Transverse colon (tissue), 4 donors: ENCODE measurements at regions not wholly inside any gene's neighbourhood (a gene's known extent, or its start where the extent isn't known, plus 50 kb on each side); places are given as distances from the start of the nearest gene placed in this dataset.

Experiments
- DNase-seq: peaks from one replicate; pipeline ENCODE4 v3.0.0-alpha.2; 2019
- H3K27ac ChIP-seq, 4 donors: fragments of 200-600 bp; sonication (generic); 2 replicates each; pipeline ENCODE4 v1.5.1; 2016 to 2018; ENCODE audit warnings: inconsistent platforms in 4 of 4
- H3K27me3 ChIP-seq: fragments of 200-600 bp; sonication (generic); 2 replicates; pipeline ENCODE4 v1.5.1; 2017; ENCODE audit warnings: inconsistent platforms
- H3K36me3 ChIP-seq, 4 donors: fragments of 200-600 bp; sonication (generic); 2 replicates each; pipeline ENCODE4 v1.5.1; 2017 to 2019; ENCODE audit warnings: inconsistent platforms in 4 of 4
- H3K4me1 ChIP-seq, 4 donors: fragments of 200-600 bp; sonication (generic); 2 replicates each; pipeline ENCODE4 v1.5.1; 2017 to 2020; ENCODE audit warnings: inconsistent platforms in 4 of 4
- H3K4me3 ChIP-seq, 4 donors: fragments of 200-600 bp; sonication (generic); 1 replicate in 1 of 4; 2 replicates in 3 of 4; pipeline versions ENCODE4 v1.5.1 to v1.6.1; 2017 to 2019; ENCODE audit warnings: inconsistent platforms in 4 of 4
- H3K9me3 ChIP-seq, 2 donors: fragments of 200-600 bp; sonication (generic); 2 replicates each; pipeline ENCODE4 v1.5.1; 2017 to 2019; ENCODE audit warnings: inconsistent platforms in 2 of 2
- EP300 ChIP-seq: sonication (generic); formaldehyde crosslinking; IDR thresholded peaks from one replicate; pipeline ENCODE4 v1.6.1; 2017; ENCODE audit warnings: antibody characterized with exemption, low read depth
- POLR2A ChIP-seq: fragments of 450-650 bp; IDR thresholded peaks from one replicate; pipeline ENCODE4 v1.6.1; 2016; ENCODE audit warnings: antibody characterized with exemption, mild to moderate bottlenecking, moderate library complexity
- POLR2AphosphoS5 ChIP-seq, 3 donors: sonication (generic); formaldehyde crosslinking; IDR thresholded peaks; one replicate each; pipeline ENCODE4 v1.6.1; 2016; ENCODE audit warnings: antibody characterized with exemption in 3 of 3
- WGBS, 2 donors: methylation state at CpG; one replicate each; pipeline ENCODE4 v1.1.5; 2018; ENCODE audit warnings: low coverage in 1 of 2; 5-methylcytosine and 5-hydroxymethylcytosine counted together
- in situ Hi-C, 4 donors: fragments of 200-750 bp; cut with MboI; loops; one replicate each; pipeline versions ENCODE4 v1.15.0 to v1.15.1; 2017; ENCODE audit warnings: low sequenced_read_pairs in 3 of 4, low pct_ligation_motif_present in 1 of 4, low pct_unique_long_range_greater_than_20kb in 1 of 4
- intact Hi-C: fragments of 100-400 bp; cut with DNase I; formaldehyde crosslinking; loops from one replicate; pipeline ENCODE4 v1.15.1; 2023; ENCODE audit warnings: low total_unique reads
- TF ChIP-seq, protein P1 (sequence below), 5 experiments: fragments of 200-600 bp in 3 of 5; fragments of 450-650 bp in 2 of 5; sonication (generic) in 3 of 5; IDR thresholded peaks; 1 replicate in 2 of 5; 2 replicates in 3 of 5; pipeline ENCODE4 v1.5.1; 2016 to 2017; ENCODE audit warnings: antibody characterized with exemption in 5 of 5, inconsistent platforms in 3 of 5, mild to moderate bottlenecking in 2 of 5, moderate library complexity in 1 of 5

DNA sequence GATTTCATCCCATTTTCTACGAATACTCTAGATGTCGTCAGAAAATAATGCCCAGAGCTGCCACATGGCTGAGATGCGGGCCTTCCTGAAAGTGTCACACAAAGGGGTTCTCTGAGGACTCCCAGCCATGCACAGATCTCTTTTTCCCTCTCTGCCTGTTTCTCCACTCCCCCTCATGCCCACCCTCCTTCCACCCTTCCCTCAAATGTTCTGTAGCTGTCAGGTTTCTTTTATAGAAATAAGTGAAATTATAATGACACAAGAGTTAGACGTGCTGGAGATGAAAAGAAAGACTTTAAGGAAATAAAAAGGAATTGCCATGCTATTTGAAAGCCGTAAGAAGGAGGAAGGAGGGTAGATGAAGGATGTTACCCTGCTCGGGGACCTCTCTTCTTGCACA lies 819.3 kb upstream of the CELF2 start:
- intact Hi-C loops, result no loop called here
- Histone ChIP-seq H3K27me3 (no peaks in the 10 kb centered on the region), H3K27ac (no peak overlapping the region), H3K4me3 (no peak overlapping the region), H3K9me3 (peaks cover 0 to 1% of the 10 kb centered on the region in 2 donors), H3K4me1 (no peaks in the 10 kb centered on the region), H3K36me3 (no peaks in the 10 kb centered on the region)
- in situ Hi-C loops, result no loop called here
- TF ChIP-seq POLR2A (no peak), POLR2AphosphoS5 (IDR thresholded peaks at IDR 0.05) (no peak), EP300 (no peak)
- TF ChIP-seq, protein P1, sequence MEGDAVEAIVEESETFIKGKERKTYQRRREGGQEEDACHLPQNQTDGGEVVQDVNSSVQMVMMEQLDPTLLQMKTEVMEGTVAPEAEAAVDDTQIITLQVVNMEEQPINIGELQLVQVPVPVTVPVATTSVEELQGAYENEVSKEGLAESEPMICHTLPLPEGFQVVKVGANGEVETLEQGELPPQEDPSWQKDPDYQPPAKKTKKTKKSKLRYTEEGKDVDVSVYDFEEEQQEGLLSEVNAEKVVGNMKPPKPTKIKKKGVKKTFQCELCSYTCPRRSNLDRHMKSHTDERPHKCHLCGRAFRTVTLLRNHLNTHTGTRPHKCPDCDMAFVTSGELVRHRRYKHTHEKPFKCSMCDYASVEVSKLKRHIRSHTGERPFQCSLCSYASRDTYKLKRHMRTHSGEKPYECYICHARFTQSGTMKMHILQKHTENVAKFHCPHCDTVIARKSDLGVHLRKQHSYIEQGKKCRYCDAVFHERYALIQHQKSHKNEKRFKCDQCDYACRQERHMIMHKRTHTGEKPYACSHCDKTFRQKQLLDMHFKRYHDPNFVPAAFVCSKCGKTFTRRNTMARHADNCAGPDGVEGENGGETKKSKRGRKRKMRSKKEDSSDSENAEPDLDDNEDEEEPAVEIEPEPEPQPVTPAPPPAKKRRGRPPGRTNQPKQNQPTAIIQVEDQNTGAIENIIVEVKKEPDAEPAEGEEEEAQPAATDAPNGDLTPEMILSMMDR (IDR thresholded peaks at IDR 0.05), result no peak
- no peak for DNase-seq
- 71 to 78% methylated on average over 5 to 6 of the region's 6 CpGs for WGBS, 2 donors

DNA sequence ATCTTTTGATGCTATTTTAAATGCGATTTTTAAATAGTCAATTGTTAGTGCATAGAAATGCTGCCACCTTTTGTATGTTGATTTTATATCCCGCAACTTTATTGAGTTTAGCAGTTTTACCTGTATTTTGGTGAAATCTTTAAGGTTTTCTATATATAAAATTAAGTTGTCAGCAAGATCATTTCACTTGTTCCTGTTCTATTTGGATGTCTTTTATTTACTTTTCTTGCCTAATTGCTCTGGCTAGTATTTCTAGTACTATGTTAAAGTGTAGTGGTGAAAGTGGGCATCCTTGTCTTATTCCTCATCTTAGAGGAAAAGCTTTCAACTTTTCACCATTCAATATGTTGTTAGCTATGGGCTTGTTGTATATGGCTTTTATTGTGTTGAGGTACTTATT lies 813.3 kb upstream of the CELF2 start:
- Histone ChIP-seq H3K9me3 (peaks cover 9 to 12% of the 10 kb centered on the region in 2 donors), H3K27ac (no peak overlapping the region), H3K27me3 (no peaks in the 10 kb centered on the region), H3K4me1 (no peaks in the 10 kb centered on the region), H3K4me3 (no peak overlapping the region), H3K36me3 (no peaks in the 10 kb centered on the region)
- DNase-seq, result no peak
- in situ Hi-C loops, result no loop called here
- intact Hi-C loops, result no loop called here
- 88 to 90% methylated on average over 2 of the region's 2 CpGs for WGBS, 2 donors
- TF ChIP-seq, protein P1 (IDR thresholded peaks at IDR 0.05), result no peak

DNA sequence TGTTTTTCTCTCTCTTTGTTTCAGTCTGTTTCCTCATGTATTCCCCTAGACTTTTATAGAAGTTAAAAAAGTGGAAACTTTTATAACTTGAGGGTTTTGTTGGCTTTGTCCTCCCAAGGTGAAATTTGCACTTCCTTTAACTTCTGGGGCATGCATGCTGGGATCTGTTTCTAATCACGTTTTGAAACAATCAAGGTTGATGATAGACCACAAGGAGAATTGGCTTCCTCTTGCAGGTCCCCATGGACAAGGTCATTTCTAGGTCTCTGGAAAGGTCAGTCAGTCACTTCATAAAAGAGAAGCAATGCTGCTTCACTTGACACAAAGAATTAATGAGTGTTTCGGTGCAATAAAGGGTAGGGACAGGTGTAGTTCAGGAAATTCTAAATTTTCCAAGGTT lies 811.8 kb upstream of the CELF2 start:
- Histone ChIP-seq H3K4me1 (no peaks in the 10 kb centered on the region), H3K27me3 (no peaks in the 10 kb centered on the region), H3K36me3 (no peaks in the 10 kb centered on the region), H3K9me3 (peaks cover 9 to 12% of the 10 kb centered on the region in 2 donors), H3K4me3 (no peak overlapping the region), H3K27ac (no peak overlapping the region)
- intact Hi-C loops, result no loop called here
- TF ChIP-seq, protein P1 (IDR thresholded peaks at IDR 0.05), result no peak
- TF ChIP-seq POLR2AphosphoS5 (IDR thresholded peaks at IDR 0.05) (no peak), POLR2A (no peak), EP300 (no peak)
- in situ Hi-C loops, result no loop called here
- WGBS, 2 donors, result 74 to 79% methylated on average over 2 of the region's 2 CpGs
- no peak for DNase-seq

DNA sequence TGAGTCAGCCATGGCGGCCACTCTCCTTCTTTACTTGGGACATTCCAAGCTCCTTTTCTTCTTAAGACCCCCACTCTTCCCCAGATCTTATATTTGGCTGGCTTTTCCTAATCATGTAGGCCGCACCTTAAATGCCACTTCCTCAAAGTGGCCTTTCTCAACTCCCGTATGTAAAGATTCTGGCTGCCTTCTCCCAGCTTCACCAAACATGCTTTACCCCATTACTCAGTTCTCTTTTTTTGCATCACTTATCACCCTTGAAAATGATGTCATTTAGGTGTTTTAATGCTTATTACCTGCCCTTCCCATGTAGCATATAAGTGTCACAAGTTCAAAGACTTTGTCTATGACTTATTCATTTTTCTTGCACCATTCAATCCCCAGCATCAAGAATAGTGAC lies 810.1 kb upstream of the CELF2 start:
- peaks cover 9 to 12% of the 10 kb centered on the region in 2 donors for H3K9me3 ChIP-seq
- no peak overlapping the region for H3K4me3 ChIP-seq
- H3K27ac ChIP-seq, result no peak overlapping the region
- intact Hi-C loops, result no loop called here
- TF ChIP-seq POLR2A, result no peak
- no peak for TF ChIP-seq EP300
- TF ChIP-seq POLR2AphosphoS5 (IDR thresholded peaks at IDR 0.05), result no peak
- TF ChIP-seq, protein P1 (IDR thresholded peaks at IDR 0.05), result no peak
- no peaks in the 10 kb centered on the region for H3K4me1 ChIP-seq
- DNase-seq, result no peak
- no peaks in the 10 kb centered on the region for H3K27me3 ChIP-seq
- in situ Hi-C loops, result no loop called here
- WGBS, 2 donors, result 65 to 100% methylated on average over 2 to 3 of the region's 3 CpGs
- no peaks in the 10 kb centered on the region for H3K36me3 ChIP-seq
